Psoas muscle (tissue), 7 donors: ENCODE measurements at regions not wholly inside any gene's neighbourhood (a gene's known extent, or its start where the extent isn't known, plus 50 kb on each side); places are given as distances from the start of the nearest gene placed in this dataset.

ENCODE experiments used
- ATAC-seq, 4 donors: fragments of 200-7000 bp; cut with Tn5 transposase; one replicate each; pipeline ENCODE4 v1.9.1; 2020; ENCODE audit warnings: moderate library complexity in 3 of 4, mild to moderate bottlenecking in 2 of 4
- DNase-seq, 2 donors: peaks; one replicate each; pipeline ENCODE4 v3.0.0-alpha.2; 2020
- H3K27ac ChIP-seq: fragments of 200-600 bp; one replicate; pipeline ENCODE4 v1.8.0; 2022
- H3K27me3 ChIP-seq, 3 donors: fragments of 200-600 bp in 1 of 3; one replicate each; pipeline versions ENCODE4 v1.6.1 to v1.8.0; 2013 to 2022; ENCODE audit warnings: low read length in 2 of 3, mild to moderate bottlenecking in 2 of 3, moderate library complexity in 1 of 3; ENCODE audit not compliant: insufficient read depth in 3 of 3
- H3K36me3 ChIP-seq, 2 donors: fragments of 200-600 bp in 1 of 2; one replicate each; pipeline versions ENCODE4 v1.6.1 to v1.8.0; 2013 to 2022; ENCODE audit warnings: low read depth in 1 of 2, mild to moderate bottlenecking in 1 of 2, moderate library complexity in 1 of 2; ENCODE audit not compliant: insufficient read depth in 1 of 2
- H3K4me1 ChIP-seq: fragments of 200-600 bp; one replicate; pipeline ENCODE4 v1.8.0; 2022
- H3K4me3 ChIP-seq: fragments of 200-600 bp; one replicate; pipeline ENCODE4 v1.8.0; 2022; ENCODE audit warnings: mild to moderate bottlenecking
- H3K9me3 ChIP-seq: fragments of 200-600 bp; one replicate; pipeline ENCODE4 v1.8.0; 2022
- CTCF ChIP-seq: fragments of 200-600 bp; IDR thresholded peaks from one replicate; pipeline ENCODE4 v1.8.0; 2022; ENCODE audit warnings: antibody characterized with exemption
- WGBS, 3 donors: extraction: QIAGEN DNeasy Blood & Tissue Kit; methylation state at CpG; one replicate each; pipeline versions ENCODE4 v1.1.6 to v1.1.7; 2013; 5-methylcytosine and 5-hydroxymethylcytosine counted together
- intact Hi-C, 2 donors: fragments of 100-400 bp; cut with DNase I; formaldehyde crosslinking; loops; one replicate each; pipeline versions ENCODE4 v1.11.0 to v1.14.2; 2022
- donor health status: healthy with polysubstance abuse.
- donor health status: DM: no; HTN: no; CAD: no; lungs with moderate emphysema.
- donor health status: Bipolar disorder and iron deficiency.
- donor health status: healthy.
- donor health status: DM: yes; HTN: yes; CAD: no.
- donor health status: DM: no; HTN: no; CAD: no.
- donor health status: DM: yes; HTN: yes; CAD: no.

GRCh38 chr12:65529771-65530435 lies 251.4 kb downstream of the MSRB3 start:
- Histone ChIP-seq H3K27ac (no peak overlapping the region), H3K4me3 (no peak overlapping the region), H3K27me3 (no peaks in the 10 kb centered on the region), H3K36me3 (no peaks in the 10 kb centered on the region), H3K4me1 (no peaks in the 10 kb centered on the region), H3K9me3 (peaks cover 7% of the 10 kb centered on the region)
- intact Hi-C loops: no loop called here
- no peak for ATAC-seq
- WGBS, 3 donors: 82 to 87% (median 84%) methylated on average over 7 of the region's 7 CpGs
- no peak for DNase-seq
- TF ChIP-seq CTCF: no peak

GRCh38 chr12:65532162-65532561 lies 253.7 kb downstream of the MSRB3 start:
- WGBS, 3 donors: 87 to 92% (median 91%) methylated on average over 2 of the region's 2 CpGs
- TF ChIP-seq CTCF: no peak
- ATAC-seq: no peak

DNA sequence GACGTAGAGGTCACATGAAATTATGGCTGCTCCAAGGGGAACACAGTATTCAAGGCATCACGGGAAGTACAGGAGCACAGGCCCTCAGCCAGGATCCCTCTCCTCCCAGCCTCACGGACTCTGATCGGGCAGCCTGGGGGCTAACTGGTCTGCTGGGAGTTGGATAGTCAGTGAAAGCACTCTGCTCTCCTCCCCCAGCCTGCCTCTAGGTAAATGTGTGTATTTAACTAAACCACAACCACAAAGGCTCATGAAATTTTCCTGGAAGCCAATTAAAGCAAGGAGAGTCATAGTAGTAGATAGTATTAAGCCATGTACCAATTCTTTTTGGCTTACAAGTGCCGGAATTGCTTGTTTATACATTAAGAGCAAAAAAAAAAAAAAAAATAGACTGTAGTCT lies 254.3 kb downstream of the MSRB3 start:
- TF ChIP-seq CTCF: no peak
- WGBS, 3 donors: 61 to 71% (median 70%) methylated on average over 5 of the region's 5 CpGs
- Histone ChIP-seq H3K4me3 (no peak overlapping the region), H3K9me3 (peaks cover 7% of the 10 kb centered on the region), H3K36me3 (no peaks in the 10 kb centered on the region), H3K27me3 (no peaks in the 10 kb centered on the region), H3K4me1 (no peaks in the 10 kb centered on the region), H3K27ac (no peak overlapping the region)
- intact Hi-C loops: no loop called here
- no peak for ATAC-seq
- no peak for DNase-seq

More at GRCh38 chr12:65532162-65532561, 253.7 kb downstream of the MSRB3 start:
- intact Hi-C loops: no loop called here
- no peaks in the 10 kb centered on the region for H3K36me3 ChIP-seq
- no peaks in the 10 kb centered on the region for H3K27me3 ChIP-seq
- H3K4me1 ChIP-seq: no peaks in the 10 kb centered on the region
- H3K9me3 ChIP-seq: peaks cover 7% of the 10 kb centered on the region
- H3K4me3 ChIP-seq: no peak overlapping the region
- H3K27ac ChIP-seq: no peak overlapping the region
- DNase-seq: no peak

- Histone ChIP-seq H3K36me3 (no peaks in the 10 kb centered on the region), H3K4me1 (no peaks in the 10 kb centered on the region), H3K27me3 (no peaks in the 10 kb centered on the region), H3K27ac (no peak overlapping the region), H3K4me3 (no peak overlapping the region), H3K9me3 (peaks cover 2% of the 10 kb centered on the region)
- DNase-seq: no peak
- 40 to 44% (median 41%) methylated on average over 10 of the region's 10 CpGs for WGBS, 3 donors
- intact Hi-C loops: no loop called here
- no peak for ATAC-seq
- TF ChIP-seq CTCF: no peak
Observed at GRCh38 chr12:65533177-65533883, 254.8 kb downstream of the MSRB3 start.
